Transverse colon (tissue), 4 donors: ENCODE measurements at regions not wholly inside any gene's neighbourhood (a gene's known extent, or its start where the extent isn't known, plus 50 kb on each side); places are given as distances from the start of the nearest gene placed in this dataset.

Experiments used
- DNase-seq: peaks from one replicate; pipeline ENCODE4 v3.0.0-alpha.2; 2019
- H3K27ac ChIP-seq, 4 donors: fragments of 200-600 bp; sonication (generic); 2 replicates each; pipeline ENCODE4 v1.5.1; 2016 to 2018; ENCODE audit warnings: inconsistent platforms in 4 of 4
- H3K27me3 ChIP-seq: fragments of 200-600 bp; sonication (generic); 2 replicates; pipeline ENCODE4 v1.5.1; 2017; ENCODE audit warnings: inconsistent platforms
- H3K36me3 ChIP-seq, 4 donors: fragments of 200-600 bp; sonication (generic); 2 replicates each; pipeline ENCODE4 v1.5.1; 2017 to 2019; ENCODE audit warnings: inconsistent platforms in 4 of 4
- H3K4me1 ChIP-seq, 4 donors: fragments of 200-600 bp; sonication (generic); 2 replicates each; pipeline ENCODE4 v1.5.1; 2017 to 2020; ENCODE audit warnings: inconsistent platforms in 4 of 4
- H3K4me3 ChIP-seq, 4 donors: fragments of 200-600 bp; sonication (generic); 1 replicate in 1 of 4; 2 replicates in 3 of 4; pipeline versions ENCODE4 v1.5.1 to v1.6.1; 2017 to 2019; ENCODE audit warnings: inconsistent platforms in 4 of 4
- H3K9me3 ChIP-seq, 2 donors: fragments of 200-600 bp; sonication (generic); 2 replicates each; pipeline ENCODE4 v1.5.1; 2017 to 2019; ENCODE audit warnings: inconsistent platforms in 2 of 2
- EP300 ChIP-seq: sonication (generic); formaldehyde crosslinking; IDR thresholded peaks from one replicate; pipeline ENCODE4 v1.6.1; 2017; ENCODE audit warnings: antibody characterized with exemption, low read depth
- POLR2A ChIP-seq: fragments of 450-650 bp; IDR thresholded peaks from one replicate; pipeline ENCODE4 v1.6.1; 2016; ENCODE audit warnings: antibody characterized with exemption, mild to moderate bottlenecking, moderate library complexity
- POLR2AphosphoS5 ChIP-seq, 3 donors: sonication (generic); formaldehyde crosslinking; IDR thresholded peaks; one replicate each; pipeline ENCODE4 v1.6.1; 2016; ENCODE audit warnings: antibody characterized with exemption in 3 of 3
- WGBS, 2 donors: methylation state at CpG; one replicate each; pipeline ENCODE4 v1.1.5; 2018; ENCODE audit warnings: low coverage in 1 of 2; 5-methylcytosine and 5-hydroxymethylcytosine counted together
- in situ Hi-C, 4 donors: fragments of 200-750 bp; cut with MboI; loops; one replicate each; pipeline versions ENCODE4 v1.15.0 to v1.15.1; 2017; ENCODE audit warnings: low sequenced_read_pairs in 3 of 4, low pct_ligation_motif_present in 1 of 4, low pct_unique_long_range_greater_than_20kb in 1 of 4
- intact Hi-C: fragments of 100-400 bp; cut with DNase I; formaldehyde crosslinking; loops from one replicate; pipeline ENCODE4 v1.15.1; 2023; ENCODE audit warnings: low total_unique reads
- TF ChIP-seq, protein P1 (sequence below), 5 experiments: fragments of 200-600 bp in 3 of 5; fragments of 450-650 bp in 2 of 5; sonication (generic) in 3 of 5; IDR thresholded peaks; 1 replicate in 2 of 5; 2 replicates in 3 of 5; pipeline ENCODE4 v1.5.1; 2016 to 2017; ENCODE audit warnings: antibody characterized with exemption in 5 of 5, inconsistent platforms in 3 of 5, mild to moderate bottlenecking in 2 of 5, moderate library complexity in 1 of 5

DNA sequence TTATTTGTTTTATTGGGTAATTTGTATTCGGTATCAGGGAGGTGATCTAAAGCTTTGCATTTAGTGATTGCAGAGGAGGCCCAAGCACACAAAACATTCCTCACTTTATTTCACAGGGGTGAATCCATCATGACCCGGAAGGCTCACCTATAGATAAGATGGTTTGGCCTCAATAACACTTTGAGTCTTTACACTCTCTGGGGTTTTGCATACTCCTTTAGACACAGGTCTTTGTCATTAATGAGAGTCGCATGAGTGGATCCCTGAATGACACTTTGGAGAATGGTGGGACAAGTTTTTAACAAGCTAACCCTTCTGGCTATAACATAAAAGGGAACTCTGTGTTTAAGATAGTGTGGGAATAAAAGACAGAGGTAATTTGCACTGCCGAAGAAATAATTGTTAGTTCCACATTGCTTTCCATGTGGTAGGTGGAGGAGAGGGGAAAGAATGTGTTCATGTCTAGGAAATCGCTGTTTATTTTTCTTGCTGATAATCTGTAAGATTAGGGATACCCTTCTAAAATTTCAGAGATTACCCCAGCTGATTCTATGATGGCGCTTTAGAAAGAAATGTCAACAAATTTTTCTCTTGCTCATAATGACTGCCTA, 455.8 kb downstream of the TFEC start:
- TF ChIP-seq, protein P1, sequence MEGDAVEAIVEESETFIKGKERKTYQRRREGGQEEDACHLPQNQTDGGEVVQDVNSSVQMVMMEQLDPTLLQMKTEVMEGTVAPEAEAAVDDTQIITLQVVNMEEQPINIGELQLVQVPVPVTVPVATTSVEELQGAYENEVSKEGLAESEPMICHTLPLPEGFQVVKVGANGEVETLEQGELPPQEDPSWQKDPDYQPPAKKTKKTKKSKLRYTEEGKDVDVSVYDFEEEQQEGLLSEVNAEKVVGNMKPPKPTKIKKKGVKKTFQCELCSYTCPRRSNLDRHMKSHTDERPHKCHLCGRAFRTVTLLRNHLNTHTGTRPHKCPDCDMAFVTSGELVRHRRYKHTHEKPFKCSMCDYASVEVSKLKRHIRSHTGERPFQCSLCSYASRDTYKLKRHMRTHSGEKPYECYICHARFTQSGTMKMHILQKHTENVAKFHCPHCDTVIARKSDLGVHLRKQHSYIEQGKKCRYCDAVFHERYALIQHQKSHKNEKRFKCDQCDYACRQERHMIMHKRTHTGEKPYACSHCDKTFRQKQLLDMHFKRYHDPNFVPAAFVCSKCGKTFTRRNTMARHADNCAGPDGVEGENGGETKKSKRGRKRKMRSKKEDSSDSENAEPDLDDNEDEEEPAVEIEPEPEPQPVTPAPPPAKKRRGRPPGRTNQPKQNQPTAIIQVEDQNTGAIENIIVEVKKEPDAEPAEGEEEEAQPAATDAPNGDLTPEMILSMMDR (IDR thresholded peaks at IDR 0.05), result no peak
- TF ChIP-seq POLR2A, result no peak
- in situ Hi-C loops, result no loop called here
- no peak for DNase-seq
- H3K4me3 ChIP-seq, result no peak overlapping the region
- intact Hi-C loops, result no loop called here
- WGBS, 2 donors, result 84 to 91% methylated on average over 5 to 6 of the region's 6 CpGs
- H3K27me3 ChIP-seq, result no peaks in the 10 kb centered on the region
- H3K4me1 ChIP-seq, result no peaks in the 10 kb centered on the region
- H3K9me3 ChIP-seq, result no peaks in the 10 kb centered on the region
- no peaks in the 10 kb centered on the region for H3K36me3 ChIP-seq
- no peak overlapping the region for H3K27ac ChIP-seq

DNA sequence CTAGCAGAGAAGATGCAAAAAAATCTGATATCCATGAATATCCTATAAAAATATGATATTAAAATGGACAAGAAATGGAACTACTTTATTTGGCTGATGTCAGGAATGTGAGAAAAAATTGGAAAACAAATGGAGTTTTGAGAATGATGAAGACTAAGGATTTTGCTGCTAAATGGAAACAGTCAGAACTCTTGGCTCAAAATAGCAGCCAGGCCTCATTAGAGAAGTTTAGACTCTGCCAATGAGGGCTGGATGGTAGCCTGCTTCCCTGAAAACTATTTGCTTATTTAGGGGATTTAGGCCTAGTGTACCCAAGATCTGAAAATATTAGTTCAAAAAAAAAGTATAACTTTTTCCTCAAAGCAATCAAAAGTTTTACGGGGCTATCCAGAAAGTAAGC, 458.5 kb downstream of the TFEC start:
- Histone ChIP-seq H3K27me3 (no peaks in the 10 kb centered on the region), H3K27ac (no peak overlapping the region), H3K4me3 (no peak overlapping the region), H3K9me3 (no peaks in the 10 kb centered on the region), H3K4me1 (no peaks in the 10 kb centered on the region), H3K36me3 (no peaks in the 10 kb centered on the region)
- in situ Hi-C loops (no loop called here), intact Hi-C loops (no loop called here)
- DNase-seq, result no peak
- TF ChIP-seq POLR2A (no peak), POLR2AphosphoS5 (IDR thresholded peaks at IDR 0.05) (no peak), EP300 (no peak)
- TF ChIP-seq, protein P1 (IDR thresholded peaks at IDR 0.05), result no peak
- WGBS, 2 donors, result 56 to 82% methylated on average over 1 of the region's 1 CpG

GRCh38 chr7:115561335-115562110, 469.0 kb downstream of the TFEC start:
- WGBS, 2 donors, result 85 to 86% methylated on average over 6 to 9 of the region's 9 CpGs
- Histone ChIP-seq H3K27ac (no peak overlapping the region), H3K27me3 (no peaks in the 10 kb centered on the region), H3K4me3 (no peak overlapping the region), H3K36me3 (no peaks in the 10 kb centered on the region), H3K9me3 (no peaks in the 10 kb centered on the region), H3K4me1 (no peaks in the 10 kb centered on the region)
- DNase-seq, result no peak
- intact Hi-C loops, result no loop called here
- in situ Hi-C loops, result no loop called here
- TF ChIP-seq POLR2AphosphoS5 (IDR thresholded peaks at IDR 0.05) (no peak), POLR2A (no peak), EP300 (no peak)
- TF ChIP-seq, protein P1 (IDR thresholded peaks at IDR 0.05), result no peak

- no peak for DNase-seq
- Histone ChIP-seq H3K4me1 (no peaks in the 10 kb centered on the region), H3K9me3 (no peaks in the 10 kb centered on the region), H3K4me3 (no peak overlapping the region), H3K36me3 (no peaks in the 10 kb centered on the region), H3K27me3 (no peaks in the 10 kb centered on the region), H3K27ac (no peak overlapping the region)
- intact Hi-C loops, result no loop called here
- TF ChIP-seq POLR2AphosphoS5 (IDR thresholded peaks at IDR 0.05), result no peak
- no peak for TF ChIP-seq POLR2A
- TF ChIP-seq, protein P1 (IDR thresholded peaks at IDR 0.05), result no peak
- TF ChIP-seq EP300, result no peak
- in situ Hi-C loops, result no loop called here
- WGBS, 2 donors, result 72 to 76% methylated on average over 1 of the region's 1 CpG
Observed at GRCh38 chr7:115559877-115560276, 470.7 kb downstream of the TFEC start.
